H9 (cell line): ENCODE measurements at regions not wholly inside any gene's neighbourhood (a gene's known extent, or its start where the extent isn't known, plus 50 kb on each side); places are given as distances from the start of the nearest gene placed in this dataset.

Source experiments
- DNase-seq: peaks from one replicate; pipeline ENCODE4 v3.0.0-alpha.2; 2017
- H2AFZ ChIP-seq: one replicate; pipeline ENCODE4 v1.6.1; 2013; ENCODE audit warnings: mild to moderate bottlenecking, low read length, control low read depth, moderate library complexity
- H2AK5ac ChIP-seq: 2 replicates; pipeline ENCODE4 v1.6.1; 2013; ENCODE audit warnings: low read length, control low read depth, mixed read lengths; ENCODE audit not compliant: insufficient read length
- H2BK120ac ChIP-seq: one replicate; pipeline ENCODE4 v1.6.1; 2013; ENCODE audit warnings: low read depth, mild to moderate bottlenecking, low read length, control low read depth, inconsistent platforms; ENCODE audit not compliant: poor library complexity, severe bottlenecking
- H2BK12ac ChIP-seq: 2 replicates; pipeline ENCODE4 v1.6.1; 2013; ENCODE audit warnings: low read length, control low read depth, mixed read lengths, low read depth; ENCODE audit not compliant: insufficient read length
- H2BK15ac ChIP-seq: 2 replicates; pipeline ENCODE4 v1.6.1; 2013; ENCODE audit warnings: low read depth, low read length, control low read depth
- H2BK20ac ChIP-seq: one replicate; pipeline ENCODE4 v1.6.1; 2013; ENCODE audit warnings: low read depth, mild to moderate bottlenecking, low read length, control low read depth, inconsistent platforms; ENCODE audit not compliant: poor library complexity, severe bottlenecking
- H2BK5ac ChIP-seq: 2 replicates; pipeline ENCODE4 v1.6.1; 2013; ENCODE audit warnings: low read length, control low read depth, mixed read lengths; ENCODE audit not compliant: insufficient read length
- H3K14ac ChIP-seq: 2 replicates; pipeline ENCODE4 v1.6.1; 2013; ENCODE audit warnings: low read length, control low read depth; ENCODE audit not compliant: insufficient read depth
- H3K18ac ChIP-seq: 2 replicates; pipeline ENCODE4 v1.6.1; 2013; ENCODE audit warnings: low read depth, mild to moderate bottlenecking, mixed read lengths, low read length, control low read depth; ENCODE audit not compliant: insufficient read length
- H3K23ac ChIP-seq: 2 replicates; pipeline ENCODE4 v1.6.1; 2013; ENCODE audit warnings: low read length, control low read depth, mixed read lengths, low read depth; ENCODE audit not compliant: insufficient read length
- H3K23me2 ChIP-seq: 2 replicates; pipeline ENCODE4 v1.6.1; 2013; ENCODE audit warnings: low read depth, mild to moderate bottlenecking, mixed read lengths, low read length, control low read depth; ENCODE audit not compliant: insufficient read length, poor library complexity, severe bottlenecking
- H3K27ac ChIP-seq: 2 replicates; pipeline ENCODE4 v1.5.1; 2013; ENCODE audit warnings: low read length, control low read depth, mixed read lengths, low read depth; ENCODE audit not compliant: insufficient read length
- H3K27me3 ChIP-seq: 2 replicates; pipeline ENCODE4 v1.6.1; 2013; ENCODE audit warnings: low read length, control low read depth, inconsistent platforms; ENCODE audit not compliant: insufficient read depth
- H3K4ac ChIP-seq: 2 replicates; pipeline ENCODE4 v1.6.1; 2013; ENCODE audit warnings: low read depth, mild to moderate bottlenecking, control low read depth, inconsistent platforms, low read length, moderate library complexity
- H3K4me1 ChIP-seq: 2 replicates; pipeline ENCODE4 v1.6.1; 2013; ENCODE audit warnings: low read length, control low read depth, inconsistent platforms; ENCODE audit not compliant: insufficient read depth
- H3K4me2 ChIP-seq: 2 replicates; pipeline ENCODE4 v1.6.1; 2013; ENCODE audit warnings: low read length, control low read depth, mixed read lengths; ENCODE audit not compliant: insufficient read length, insufficient read depth
- H3K56ac ChIP-seq: 2 replicates; pipeline ENCODE4 v1.6.1; 2013; ENCODE audit warnings: low read depth, mild to moderate bottlenecking, mixed read lengths, low read length, control low read depth; ENCODE audit not compliant: insufficient read length
- H3K79me1 ChIP-seq: 2 replicates; pipeline ENCODE4 v1.6.1; 2013; ENCODE audit warnings: low read depth, mild to moderate bottlenecking, moderate library complexity, low read length, control low read depth, inconsistent platforms; ENCODE audit not compliant: insufficient read depth, poor library complexity, severe bottlenecking
- H3K79me2 ChIP-seq: 2 replicates; pipeline ENCODE4 v1.6.1; 2013; ENCODE audit warnings: low read length, control low read depth, inconsistent platforms; ENCODE audit not compliant: insufficient read depth
- H3K9ac ChIP-seq: 2 replicates; pipeline ENCODE4 v1.6.1; 2013; ENCODE audit warnings: low read length, control low read depth, mixed read lengths; ENCODE audit not compliant: insufficient read length; ENCODE audit errors: extremely low read depth
- H3K9me3 ChIP-seq: one replicate; pipeline ENCODE4 v1.6.1; 2013; ENCODE audit warnings: low read depth, low read length, inconsistent platforms; ENCODE audit not compliant: control insufficient read depth
- H3T11ph ChIP-seq: one replicate; pipeline ENCODE4 v1.6.1; 2013; ENCODE audit warnings: mild to moderate bottlenecking, low read length, control low read depth, inconsistent platforms
- H4K20me1 ChIP-seq: one replicate; pipeline ENCODE4 v1.6.1; 2013; ENCODE audit not compliant: control insufficient read depth, insufficient read length, insufficient read depth
- H4K5ac ChIP-seq: 2 replicates; pipeline ENCODE4 v1.6.1; 2013; ENCODE audit warnings: low read depth, mild to moderate bottlenecking, mixed read lengths, low read length, control low read depth; ENCODE audit not compliant: insufficient read length
- H4K8ac ChIP-seq: replicated peaks from 2 replicates; pipeline ENCODE4 v1.6.1; 2013; ENCODE audit warnings: low read length, control low read depth, mixed read lengths, low read depth; ENCODE audit not compliant: insufficient read length
- H4K91ac ChIP-seq: 2 replicates; pipeline ENCODE4 v1.6.1; 2013; ENCODE audit warnings: low read depth, mild to moderate bottlenecking, moderate library complexity, mixed read lengths, low read length, control low read depth; ENCODE audit not compliant: insufficient read length
- H3K27ac Mint-ChIP-seq, 3 experiments: 2 replicates in 2 of 3; 3 replicates in 1 of 3; pipeline ENCODE4 v1.8.0; 2020 to 2021; ENCODE audit warnings: mixed read lengths in 3 of 3, mild to moderate bottlenecking in 1 of 3, moderate library complexity in 1 of 3
- H3K27me3 Mint-ChIP-seq: 2 replicates; pipeline ENCODE4 v1.8.0; 2021; ENCODE audit warnings: low read depth, mild to moderate bottlenecking, moderate library complexity, mixed read lengths
- H3K36me3 Mint-ChIP-seq, 3 experiments: 2 replicates in 2 of 3; 3 replicates in 1 of 3; pipeline ENCODE4 v1.8.0; 2020 to 2021; ENCODE audit warnings: low read depth in 3 of 3, mixed read lengths in 3 of 3; ENCODE audit not compliant: insufficient read depth in 1 of 3
- H3K4me1 Mint-ChIP-seq, 2 experiments: 2 replicates each; pipeline ENCODE4 v1.8.0; 2020; ENCODE audit warnings: mixed read lengths in 2 of 2
- H3K4me3 Mint-ChIP-seq, 2 experiments: 2 replicates in 1 of 2; 3 replicates in 1 of 2; pipeline ENCODE4 v1.8.0; 2020 to 2021; ENCODE audit warnings: mild to moderate bottlenecking in 2 of 2, mixed read lengths in 2 of 2, moderate library complexity in 1 of 2
- H3K9me3 Mint-ChIP-seq, 2 experiments: 2 replicates in 1 of 2; 3 replicates in 1 of 2; pipeline ENCODE4 v1.8.0; 2020; ENCODE audit warnings: mild to moderate bottlenecking in 2 of 2, mixed read lengths in 2 of 2, moderate library complexity in 1 of 2
- WGBS: extraction: QIAGEN DNeasy Blood & Tissue Kit; methylation state at CpG from one replicate; pipeline ENCODE4 v1.1.7; 2013; ENCODE audit warnings: missing lambda C conversion rate, low lambda C conversion rate, mixed read lengths; ENCODE audit not compliant: insufficient read length; ENCODE audit errors: extremely low coverage; 5-methylcytosine and 5-hydroxymethylcytosine counted together
- TF ChIP-seq, protein P1 (sequence below): fragments of 200-600 bp; sonication (generic); conservative IDR thresholded peaks from 3 replicates; pipeline ENCODE4 v1.8.0; 2021; ENCODE audit warnings: antibody characterized with exemption, mild to moderate bottlenecking

- H2AFZ ChIP-seq: no peak overlapping the region
- H4K91ac ChIP-seq: no peak overlapping the region
- H3K18ac ChIP-seq: no peak overlapping the region
- Mint-ChIP-seq H3K9me3 (no peaks in the 10 kb centered on the region; a peak in 2 of 5 replicates), H3K27me3 (no peaks in the 10 kb centered on the region), H3K36me3 (no peaks in the 10 kb centered on the region; a peak in 1 of 7 replicates), H3K27ac (no peak overlapping the region), H3K4me3 (no peak overlapping the region), H3K4me1 (peaks cover 7 to 10% of the 10 kb centered on the region in 2 experiments; a peak in 1 of 4 replicates)
- H3K79me1 ChIP-seq: no peaks in the 10 kb centered on the region
- no peak overlapping the region for H3T11ph ChIP-seq
- H2BK120ac ChIP-seq: no peak overlapping the region
- H3K4ac ChIP-seq: no peak overlapping the region
- H3K14ac ChIP-seq: no peak overlapping the region
- H2BK5ac ChIP-seq: no peak overlapping the region
- DNase-seq: no peak
- no peaks in the 10 kb centered on the region for H3K9me3 ChIP-seq
- no peak overlapping the region for H3K23ac ChIP-seq
- TF ChIP-seq, protein P1, sequence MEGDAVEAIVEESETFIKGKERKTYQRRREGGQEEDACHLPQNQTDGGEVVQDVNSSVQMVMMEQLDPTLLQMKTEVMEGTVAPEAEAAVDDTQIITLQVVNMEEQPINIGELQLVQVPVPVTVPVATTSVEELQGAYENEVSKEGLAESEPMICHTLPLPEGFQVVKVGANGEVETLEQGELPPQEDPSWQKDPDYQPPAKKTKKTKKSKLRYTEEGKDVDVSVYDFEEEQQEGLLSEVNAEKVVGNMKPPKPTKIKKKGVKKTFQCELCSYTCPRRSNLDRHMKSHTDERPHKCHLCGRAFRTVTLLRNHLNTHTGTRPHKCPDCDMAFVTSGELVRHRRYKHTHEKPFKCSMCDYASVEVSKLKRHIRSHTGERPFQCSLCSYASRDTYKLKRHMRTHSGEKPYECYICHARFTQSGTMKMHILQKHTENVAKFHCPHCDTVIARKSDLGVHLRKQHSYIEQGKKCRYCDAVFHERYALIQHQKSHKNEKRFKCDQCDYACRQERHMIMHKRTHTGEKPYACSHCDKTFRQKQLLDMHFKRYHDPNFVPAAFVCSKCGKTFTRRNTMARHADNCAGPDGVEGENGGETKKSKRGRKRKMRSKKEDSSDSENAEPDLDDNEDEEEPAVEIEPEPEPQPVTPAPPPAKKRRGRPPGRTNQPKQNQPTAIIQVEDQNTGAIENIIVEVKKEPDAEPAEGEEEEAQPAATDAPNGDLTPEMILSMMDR: no peak
- H3K23me2 ChIP-seq: no peaks in the 10 kb centered on the region
- WGBS: no CpG with 5 or more reads among the region's 6 CpGs
- H3K9ac ChIP-seq: no peak overlapping the region
- H3K27ac ChIP-seq: no peak overlapping the region
- no peak overlapping the region for H3K4me2 ChIP-seq
- no peak overlapping the region for H4K5ac ChIP-seq
- H2BK20ac ChIP-seq: no peak overlapping the region
- no peak overlapping the region for H4K8ac ChIP-seq
- H3K79me2 ChIP-seq: no peaks in the 10 kb centered on the region
- no peaks in the 10 kb centered on the region for H4K20me1 ChIP-seq
- no peaks in the 10 kb centered on the region for H3K4me1 ChIP-seq
- H2AK5ac ChIP-seq: no peak overlapping the region
- H2BK12ac ChIP-seq: no peak overlapping the region
- H3K56ac ChIP-seq: no peak overlapping the region
- no peak overlapping the region for H2BK15ac ChIP-seq
- no peaks in the 10 kb centered on the region for H3K27me3 ChIP-seq
These were observed 58.7 kb upstream of the ANTXRL start for GRCh38 chr10:46227936-46228562.
